ENCODE measurements at regions not wholly inside any gene's neighbourhood (a gene's known extent, or its start where the extent isn't known, plus 50 kb on each side); places are given as distances from the start of the nearest gene placed in this dataset.

GRCh38 chr3:148158210-148158609 is 539.5 kb upstream of the AGTR1 start:
- Histone ChIP-seq H4K20me1 (ENCODE audit: insufficient read depth) (no peaks in the 10 kb centered on the region), H2AFZ (ENCODE audit: low read depth, low read length) (no peak overlapping the region), H3K36me3 (ENCODE audit: insufficient read depth, low read length) (no peaks in the 10 kb centered on the region), H3K79me2 (replicated peaks; ENCODE audit: insufficient read depth, low read length) (no peaks in the 10 kb centered on the region), H3K9ac (ENCODE audit: low read length) (no peak overlapping the region), H3K4me3 (ENCODE audit: low read length) (no peak overlapping the region), H3K27ac (ENCODE audit: low read length) (no peak overlapping the region), H3F3A (ENCODE audit: insufficient read depth, low read length, poor library complexity, severe bottlenecking) (no peaks in the 10 kb centered on the region), H3K9me2 (ENCODE audit: insufficient read depth, low read length) (no peaks in the 10 kb centered on the region), H3K9me3 (ENCODE audit: low read length) (no peaks in the 10 kb centered on the region), H3K4me2 (ENCODE audit: low read length) (no peak overlapping the region), H3K27me3 (ENCODE audit: insufficient read depth, low read depth, low read length) (no peaks in the 10 kb centered on the region)
- no peak for TF ChIP-seq TAF1 (IDR thresholded peaks at IDR 0.05; ENCODE audit: low read depth)
- TF ChIP-seq POLR2AphosphoS5 (IDR thresholded peaks at IDR 0.05) = no peak

- Histone ChIP-seq H2AFZ (ENCODE audit: low read depth, low read length) (no peak overlapping the region), H3K9me2 (ENCODE audit: insufficient read depth, low read length) (no peaks in the 10 kb centered on the region), H3K4me2 (ENCODE audit: low read length) (no peak overlapping the region), H3K27ac (ENCODE audit: low read length) (no peak overlapping the region), H4K20me1 (ENCODE audit: insufficient read depth) (no peaks in the 10 kb centered on the region), H3K27me3 (ENCODE audit: insufficient read depth, low read depth, low read length) (no peaks in the 10 kb centered on the region), H3K36me3 (ENCODE audit: insufficient read depth, low read length) (no peaks in the 10 kb centered on the region), H3K9ac (ENCODE audit: low read length) (no peak overlapping the region), H3K9me3 (ENCODE audit: low read length) (no peaks in the 10 kb centered on the region), H3F3A (ENCODE audit: insufficient read depth, low read length, poor library complexity, severe bottlenecking) (no peaks in the 10 kb centered on the region), H3K79me2 (replicated peaks; ENCODE audit: insufficient read depth, low read length) (no peaks in the 10 kb centered on the region), H3K4me3 (ENCODE audit: low read length) (no peak overlapping the region)
- no peak for TF ChIP-seq REST (IDR thresholded peaks at IDR 0.05; ENCODE audit: borderline replicate concordance)
- no peak for TF ChIP-seq EP300 (conservative IDR thresholded peaks at IDR 0.05; ENCODE audit: poor library complexity, severe bottlenecking)
- TF ChIP-seq EZH2 (IDR thresholded peaks at IDR 0.05; ENCODE audit: borderline replicate concordance, insufficient read depth, low read length, poor library complexity, severe bottlenecking) = no peak
- TF ChIP-seq CTCF (IDR thresholded peaks at IDR 0.05; ENCODE audit: poor library complexity, severe bottlenecking) = no peak
- no peak for TF ChIP-seq POLR2AphosphoS5 (IDR thresholded peaks at IDR 0.05)
- no peak for TF ChIP-seq RAD21 (conservative IDR thresholded peaks at IDR 0.05)
- no peak for TF ChIP-seq TAF1 (IDR thresholded peaks at IDR 0.05; ENCODE audit: low read depth)
- no peak for TF ChIP-seq MXI1 (conservative IDR thresholded peaks at IDR 0.05; ENCODE audit: poor library complexity, severe bottlenecking)
- TF ChIP-seq SMC3 (conservative IDR thresholded peaks at IDR 0.05; ENCODE audit: poor library complexity) = no peak
Observed at GRCh38 chr3:148162132-148162531, 535.6 kb upstream of the AGTR1 start.

- H3K36me3 ChIP-seq (ENCODE audit: insufficient read depth, low read length) = no peaks in the 10 kb centered on the region
- H3F3A ChIP-seq (ENCODE audit: insufficient read depth, low read length, poor library complexity, severe bottlenecking) = no peaks in the 10 kb centered on the region
- no peaks in the 10 kb centered on the region for H3K79me2 ChIP-seq (replicated peaks; ENCODE audit: insufficient read depth, low read length)
- H4K20me1 ChIP-seq (ENCODE audit: insufficient read depth) = no peaks in the 10 kb centered on the region
- no peak overlapping the region for H3K4me2 ChIP-seq (ENCODE audit: low read length)
- no peaks in the 10 kb centered on the region for H3K9me2 ChIP-seq (ENCODE audit: insufficient read depth, low read length)
- no peaks in the 10 kb centered on the region for H3K27me3 ChIP-seq (ENCODE audit: insufficient read depth, low read depth, low read length)
- H3K4me3 ChIP-seq (ENCODE audit: low read length) = no peak overlapping the region
- TF ChIP-seq RAD21 (conservative IDR thresholded peaks at IDR 0.05) = no peak
- no peak for TF ChIP-seq CTCF (IDR thresholded peaks at IDR 0.05; ENCODE audit: poor library complexity, severe bottlenecking)
- H3K9ac ChIP-seq (ENCODE audit: low read length) = no peak overlapping the region
- no peaks in the 10 kb centered on the region for H3K9me3 ChIP-seq (ENCODE audit: low read length)
- no peak overlapping the region for H2AFZ ChIP-seq (ENCODE audit: low read depth, low read length)
- no peak overlapping the region for H3K27ac ChIP-seq (ENCODE audit: low read length)
Observed at GRCh38 chr3:148168347-148168746, 529.4 kb upstream of the AGTR1 start.
